BE2C (cell line): ENCODE measurements at regions not wholly inside any gene's neighbourhood (a gene's known extent, or its start where the extent isn't known, plus 50 kb on each side); places are given as distances from the start of the nearest gene placed in this dataset.

Experiments used
- DNase-seq: peaks from one replicate; pipeline ENCODE4 v3.0.0-alpha.2; 2020
- H3K27me3 ChIP-seq: fragments of 250-450 bp; sonication (Bioruptor Pico); 2 replicates; pipeline ENCODE4 v1.5.1; 2020; ENCODE audit warnings: mild to moderate bottlenecking
- H3K36me3 ChIP-seq: fragments of 250-450 bp; sonication (Bioruptor Pico); 2 replicates; pipeline ENCODE4 v1.5.1; 2020; ENCODE audit warnings: mild to moderate bottlenecking
- H3K4me1 ChIP-seq: fragments of 250-450 bp; sonication (Bioruptor Pico); 2 replicates; pipeline ENCODE4 v1.5.1; 2020
- H3K4me3 ChIP-seq: 2 replicates; pipeline ENCODE4 v1.5.1; 2011; ENCODE audit warnings: low read depth, low read length
- H3K9me3 ChIP-seq: fragments of 250-450 bp; sonication (Bioruptor Pico); 2 replicates; pipeline ENCODE4 v1.5.1; 2020
- CTCF ChIP-seq: IDR thresholded peaks from 2 replicates; pipeline ENCODE4 v1.5.1; 2012; ENCODE audit warnings: mild to moderate bottlenecking, low read depth, low read length

DNA sequence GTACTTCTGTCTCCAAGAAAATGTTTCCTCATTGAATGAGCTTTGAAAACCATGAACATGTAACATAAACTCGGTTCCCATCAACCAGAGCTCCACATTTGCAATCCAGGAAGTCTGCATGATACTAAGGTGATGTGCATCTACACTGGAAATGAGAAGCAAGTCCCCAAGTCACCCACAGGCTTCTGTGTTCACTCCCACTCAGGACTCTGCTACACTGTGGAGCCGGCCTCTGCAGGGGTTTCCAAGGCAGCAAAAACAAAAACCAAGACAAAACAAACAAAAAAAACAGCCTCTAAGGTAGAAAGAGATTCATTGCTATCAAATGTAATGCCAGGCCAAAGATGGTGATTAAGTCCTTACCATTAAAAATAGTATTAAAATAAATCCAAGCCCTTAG, 593.7 kb downstream of the IRX1 start:
- no peak for TF ChIP-seq CTCF
- no peaks in the 10 kb centered on the region for H3K4me1 ChIP-seq
- no peaks in the 10 kb centered on the region; the same call in 1 of the 2 replicates for H3K9me3 ChIP-seq

DNA sequence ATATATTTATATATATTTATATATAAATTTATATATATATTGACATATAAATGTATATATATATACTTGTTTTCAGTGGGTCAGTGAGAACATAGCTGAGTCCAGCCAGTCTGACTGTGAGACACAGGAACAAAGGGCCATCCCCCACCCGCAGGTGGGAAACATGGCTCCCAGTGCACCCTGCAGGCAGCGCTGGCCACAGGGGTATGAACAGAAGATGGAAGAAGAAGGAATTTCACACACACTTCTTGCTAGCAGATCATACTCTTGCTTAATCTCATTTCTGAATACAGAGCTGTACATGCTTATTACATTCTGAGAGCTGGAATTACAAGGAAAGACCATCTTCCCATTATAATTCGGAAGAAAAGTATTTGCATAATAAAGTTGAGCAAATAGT, 595.4 kb downstream of the IRX1 start:
- H3K9me3 ChIP-seq: no peaks in the 10 kb centered on the region; the same call in 1 of the 2 replicates
- H3K4me3 ChIP-seq: no peak overlapping the region
- no peak for DNase-seq

More for the DNA sequence above, 593.7 kb downstream of the IRX1 start:
- H3K4me3 ChIP-seq: no peak overlapping the region
- no peak for DNase-seq
- H3K36me3 ChIP-seq: no peaks in the 10 kb centered on the region
- H3K27me3 ChIP-seq: no peaks in the 10 kb centered on the region

GRCh38 chr5:4191703-4192102, 596.1 kb downstream of the IRX1 start:
- TF ChIP-seq CTCF: no peak
- no peaks in the 10 kb centered on the region for H3K27me3 ChIP-seq

More for the DNA sequence above, 595.4 kb downstream of the IRX1 start:
- no peaks in the 10 kb centered on the region for H3K4me1 ChIP-seq
- no peaks in the 10 kb centered on the region for H3K36me3 ChIP-seq
- no peaks in the 10 kb centered on the region for H3K27me3 ChIP-seq
- no peak for TF ChIP-seq CTCF

DNA sequence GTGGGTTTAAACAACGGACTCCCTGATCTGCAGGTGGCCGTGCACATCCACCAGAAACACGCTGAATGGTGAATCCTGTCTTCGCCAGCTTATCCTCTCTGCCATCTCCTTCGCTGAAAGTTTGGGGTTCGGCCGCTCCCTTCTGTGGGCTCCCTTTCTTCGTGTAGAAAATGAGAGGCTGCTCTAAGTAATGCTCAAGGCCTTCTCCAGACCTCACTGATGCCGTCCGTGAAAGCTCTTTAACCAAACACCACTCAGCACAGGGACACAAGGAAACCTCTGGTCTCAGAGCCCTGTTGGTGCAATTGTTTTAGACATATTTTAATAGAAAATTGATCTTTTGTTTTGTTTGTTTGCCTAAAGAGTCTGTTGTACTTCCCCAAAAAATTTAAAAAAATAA, 596.5 kb downstream of the IRX1 start:
- no peak overlapping the region for H3K4me3 ChIP-seq
- no peaks in the 10 kb centered on the region for H3K36me3 ChIP-seq
- TF ChIP-seq CTCF: no peak
- no peak for DNase-seq
- H3K4me1 ChIP-seq: no peaks in the 10 kb centered on the region
- H3K27me3 ChIP-seq: no peaks in the 10 kb centered on the region
- H3K9me3 ChIP-seq: no peaks in the 10 kb centered on the region

More at GRCh38 chr5:4191703-4192102, 596.1 kb downstream of the IRX1 start:
- Histone ChIP-seq H3K4me1 (no peaks in the 10 kb centered on the region), H3K9me3 (no peaks in the 10 kb centered on the region), H3K36me3 (no peaks in the 10 kb centered on the region), H3K4me3 (no peak overlapping the region)
- DNase-seq: no peak

- H3K9me3 ChIP-seq: no peaks in the 10 kb centered on the region
- no peak for DNase-seq
Measured at GRCh38 chr5:4196744-4197143, 601.1 kb downstream of the IRX1 start.

DNA sequence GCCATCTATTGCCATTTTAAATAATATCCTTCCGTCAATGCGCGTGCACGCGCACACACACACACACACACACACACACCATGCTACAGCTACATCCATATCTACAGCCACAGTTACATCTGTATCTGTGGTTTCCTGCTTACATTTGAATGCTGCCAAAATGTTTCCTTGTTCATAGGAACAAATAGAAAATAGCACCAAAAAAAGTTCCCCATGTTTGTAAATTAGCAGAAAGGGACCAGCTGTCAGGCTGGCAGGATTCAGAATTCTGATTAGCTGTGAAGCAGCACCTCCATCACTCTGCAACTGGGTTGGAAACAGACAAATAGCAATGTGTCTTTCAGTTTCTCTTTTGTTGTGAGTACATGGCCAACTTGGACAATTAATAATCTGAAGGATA, 601.5 kb downstream of the IRX1 start:
- H3K4me3 ChIP-seq: no peak overlapping the region
- no peak for DNase-seq
- TF ChIP-seq CTCF: no peak
- no peaks in the 10 kb centered on the region for H3K9me3 ChIP-seq
- no peaks in the 10 kb centered on the region for H3K36me3 ChIP-seq
- H3K4me1 ChIP-seq: no peaks in the 10 kb centered on the region
- H3K27me3 ChIP-seq: no peaks in the 10 kb centered on the region

More at GRCh38 chr5:4196744-4197143, 601.1 kb downstream of the IRX1 start:
- Histone ChIP-seq H3K36me3 (no peaks in the 10 kb centered on the region), H3K27me3 (no peaks in the 10 kb centered on the region), H3K4me3 (no peak overlapping the region), H3K4me1 (no peaks in the 10 kb centered on the region)
- TF ChIP-seq CTCF: no peak
